ENCODE measurements at regions not wholly inside any gene's neighbourhood (a gene's known extent, or its start where the extent isn't known, plus 50 kb on each side); places are given as distances from the start of the nearest gene placed in this dataset.

- TF ChIP-seq CTCF (IDR thresholded peaks at IDR 0.05) = no peak
- no peak for TF ChIP-seq POLR2A (IDR thresholded peaks at IDR 0.05)
Observed at GRCh38 chr17:79356839-79357447, 253.9 kb downstream of the RBFOX3 start.
